HG03039 (cell line): ENCODE measurements at regions not wholly inside any gene's neighbourhood (a gene's known extent, or its start where the extent isn't known, plus 50 kb on each side); places are given as distances from the start of the nearest gene placed in this dataset.

ENCODE experiments used
- ATAC-seq: cut with Tn5 transposase; IDR thresholded peaks from one replicate; pipeline ENCODE4 v1.9.1; 2021; ENCODE audit warnings: mild to moderate bottlenecking, moderate library complexity; ENCODE audit not compliant: unreplicated experiment

DNA sequence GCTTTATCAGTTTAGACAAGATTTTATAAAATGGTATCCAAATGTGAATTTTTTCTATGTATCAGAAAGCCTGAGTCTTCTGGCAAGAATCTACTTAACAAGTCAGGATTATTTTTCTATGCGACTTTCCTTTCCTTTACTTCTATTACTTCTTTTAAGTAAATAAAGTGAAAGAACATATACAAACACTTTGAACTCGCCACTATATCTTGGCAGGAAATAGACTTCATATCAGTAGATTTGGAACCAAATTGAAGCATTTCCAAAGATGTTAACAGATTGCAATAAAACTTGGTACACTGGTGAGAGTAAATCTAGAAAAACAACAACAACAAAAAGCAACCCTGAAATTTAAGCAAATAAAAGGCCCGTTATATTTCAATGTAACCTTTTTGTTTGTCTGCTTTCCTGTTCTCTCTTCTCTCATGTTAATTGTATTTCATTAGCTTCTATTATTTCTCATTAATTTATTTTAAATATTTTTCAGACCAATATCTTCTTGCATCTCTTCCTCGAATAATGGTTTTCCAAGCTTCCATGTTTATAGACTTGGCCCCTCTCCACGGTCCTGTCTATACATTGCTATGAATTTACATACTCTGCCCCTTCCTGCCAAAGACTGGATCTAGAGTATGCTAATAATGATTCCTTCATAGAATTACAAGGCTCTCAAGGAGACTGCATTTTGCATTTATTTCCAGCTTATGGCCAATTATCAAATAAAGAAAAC, 843.6 kb downstream of the ADGRL2 start:
- ATAC-seq = no peak

DNA sequence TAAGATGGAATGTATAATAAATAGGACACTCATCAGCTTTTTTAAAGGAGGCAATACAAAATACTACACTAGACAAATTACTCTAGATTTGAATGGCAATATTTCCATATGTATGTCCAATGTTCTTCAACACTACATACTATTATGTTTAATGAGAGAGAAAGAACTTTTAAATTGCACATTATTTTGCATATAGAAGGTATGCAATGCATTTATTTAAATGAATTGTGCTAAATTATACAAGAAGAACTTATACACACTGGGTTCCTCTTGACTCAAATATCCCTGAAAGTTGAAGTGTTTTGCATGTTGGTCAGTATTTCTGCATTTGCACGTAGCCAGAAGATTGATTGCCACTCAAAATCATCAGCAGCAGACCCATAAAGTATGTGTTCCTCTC, 839.6 kb downstream of the ADGRL2 start:
- ATAC-seq = no peak

GRCh38 chr1:82634266-82634665, 833.5 kb downstream of the ADGRL2 start:
- no peak for ATAC-seq

DNA sequence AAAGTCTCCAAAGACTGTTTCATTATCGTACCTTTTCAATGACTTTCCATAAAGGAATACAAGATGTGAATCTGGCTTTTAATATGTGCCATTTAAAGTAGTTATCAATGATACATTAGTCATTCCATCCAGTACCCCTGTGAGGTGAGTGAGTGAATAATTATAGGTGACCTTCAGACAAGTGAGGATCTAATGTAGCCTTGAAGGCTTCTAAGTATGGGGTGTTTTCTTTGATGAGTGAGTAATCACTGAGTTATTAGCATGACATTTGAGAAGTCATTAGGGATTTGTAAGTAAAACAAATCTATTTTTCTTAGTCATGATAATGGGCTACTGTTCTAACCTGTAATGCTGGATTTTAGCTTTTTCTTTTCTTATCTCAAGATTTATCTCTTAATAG, 831.4 kb downstream of the ADGRL2 start:
- ATAC-seq = no peak

- no peak for ATAC-seq
Observed at GRCh38 chr1:82628887-82629286, 828.2 kb downstream of the ADGRL2 start.

DNA sequence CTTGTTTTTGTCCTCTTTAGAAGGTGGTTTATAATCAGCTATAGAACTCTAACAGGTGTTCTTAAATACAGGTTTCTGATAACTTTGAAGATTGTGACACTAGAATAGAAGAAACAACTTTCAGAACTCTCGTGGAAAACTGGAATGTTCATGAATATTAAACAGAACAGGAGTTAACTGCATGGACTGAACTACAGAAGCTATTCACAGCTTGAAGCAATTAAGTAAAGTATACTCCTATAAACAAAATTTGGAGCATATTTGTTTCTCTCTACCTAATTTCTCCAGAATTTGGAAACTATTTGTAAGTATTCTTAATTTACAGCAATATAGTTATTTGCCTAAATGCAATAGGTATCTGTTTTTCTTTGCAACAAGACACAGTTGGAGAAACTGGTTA, 824.8 kb downstream of the ADGRL2 start:
- no peak for ATAC-seq

GRCh38 chr1:82621076-82621475, 820.3 kb downstream of the ADGRL2 start:
- ATAC-seq = no peak

DNA sequence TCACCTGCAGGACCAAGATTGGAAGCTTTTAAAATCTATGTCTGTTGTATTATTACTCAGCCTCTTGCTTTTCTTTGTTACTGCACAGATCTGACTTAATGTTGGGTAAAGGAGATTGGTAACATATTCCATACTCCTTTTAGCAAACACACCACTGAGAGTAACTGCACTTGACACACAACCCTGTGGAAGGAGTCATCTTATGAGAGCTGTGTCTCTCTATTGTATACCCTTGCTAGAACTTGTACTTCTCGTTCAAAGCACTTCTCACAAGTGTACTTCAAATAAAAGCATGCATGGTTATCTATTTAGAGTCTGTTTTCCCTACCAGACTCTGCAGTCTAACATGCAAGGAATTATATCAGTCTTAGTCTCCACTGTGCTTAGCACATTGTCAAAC, 813.4 kb downstream of the ADGRL2 start:
- no peak for ATAC-seq

- ATAC-seq = no peak
Observed at GRCh38 chr1:82612986-82613385, 812.3 kb downstream of the ADGRL2 start.

DNA sequence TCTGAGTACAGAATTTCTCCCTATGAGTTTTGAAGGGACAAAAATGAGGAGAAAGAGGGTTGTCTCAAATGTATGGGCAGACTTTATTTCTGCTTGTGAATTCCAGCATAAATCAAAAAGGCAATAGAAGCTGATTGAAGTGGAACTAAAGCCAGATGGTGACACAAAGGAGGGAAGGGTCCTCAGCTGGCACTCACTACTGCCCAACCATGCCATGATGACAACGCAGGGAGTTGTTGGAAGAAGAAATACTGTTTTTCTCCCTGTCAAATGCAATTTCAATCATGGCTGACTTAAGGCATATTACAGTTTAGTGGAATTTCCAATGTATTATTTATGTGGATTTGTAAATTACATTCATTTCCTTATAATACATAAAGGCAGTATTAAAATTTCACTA, 805.8 kb downstream of the ADGRL2 start:
- ATAC-seq = no peak

DNA sequence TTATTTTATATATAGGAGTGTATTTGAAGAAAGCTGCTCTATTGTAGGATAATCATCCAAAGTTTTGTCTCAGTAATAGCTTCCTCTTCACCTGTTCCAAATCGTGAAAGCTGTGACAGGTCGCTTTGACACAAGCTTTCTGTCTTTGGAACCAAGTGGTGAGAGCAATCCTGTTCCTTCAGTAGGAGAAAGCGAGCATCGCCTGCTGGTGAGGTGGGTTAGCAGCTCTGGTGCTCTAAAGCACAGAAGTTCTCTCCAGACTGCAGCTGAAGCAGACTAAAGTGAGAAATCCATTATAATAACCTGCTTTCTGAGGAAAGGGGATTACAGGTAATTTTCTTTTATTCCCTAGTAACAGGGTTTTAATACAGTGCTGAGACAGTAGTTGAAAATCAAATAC, 803.8 kb downstream of the ADGRL2 start:
- ATAC-seq = no peak

GRCh38 chr1:82600314-82600713, 799.6 kb downstream of the ADGRL2 start:
- no peak for ATAC-seq

DNA sequence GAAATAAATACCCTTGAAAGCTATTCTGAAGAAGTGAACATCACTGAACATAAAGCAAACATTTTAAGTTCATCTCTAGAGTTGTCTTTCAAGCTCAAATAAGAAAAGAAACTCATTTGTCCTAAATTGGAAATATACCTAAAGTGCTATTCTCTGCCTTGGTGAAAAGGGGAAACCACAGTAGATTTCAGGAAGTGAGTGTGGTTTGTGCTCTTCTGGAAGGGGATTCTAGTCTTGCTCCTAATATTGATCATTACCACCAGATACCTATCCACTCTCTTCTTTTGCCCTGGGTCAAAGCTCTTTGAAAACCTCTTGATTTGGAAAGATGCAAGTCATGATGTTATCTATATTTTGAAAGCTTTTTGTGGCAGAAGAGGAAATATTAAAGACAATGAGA, 798.1 kb downstream of the ADGRL2 start:
- ATAC-seq = no peak

- no peak for ATAC-seq
Observed at GRCh38 chr1:82598337-82598736, 797.6 kb downstream of the ADGRL2 start.

GRCh38 chr1:82597649-82598048, 796.9 kb downstream of the ADGRL2 start:
- ATAC-seq = no peak

DNA sequence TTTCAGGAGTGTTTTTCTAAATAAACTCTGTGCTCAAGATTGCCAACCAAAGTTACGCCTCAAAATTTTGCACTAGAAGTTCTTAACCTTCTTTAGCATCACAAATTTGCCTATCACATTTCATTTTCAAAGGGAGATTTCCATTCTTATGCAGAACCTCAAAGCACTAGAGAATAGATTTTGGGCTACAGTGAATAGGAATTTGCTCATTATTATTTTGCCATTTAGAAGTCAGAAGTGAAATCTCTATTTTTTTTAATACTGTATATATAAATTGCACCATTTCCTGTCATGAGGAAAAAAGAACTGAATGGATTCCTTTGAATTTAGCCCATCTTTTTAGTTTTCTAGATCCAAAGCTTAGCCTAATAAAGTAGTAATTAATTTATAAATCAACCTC, 796.4 kb downstream of the ADGRL2 start:
- no peak for ATAC-seq

- ATAC-seq = no peak
Observed at GRCh38 chr1:82593561-82593960, 792.8 kb downstream of the ADGRL2 start.

DNA sequence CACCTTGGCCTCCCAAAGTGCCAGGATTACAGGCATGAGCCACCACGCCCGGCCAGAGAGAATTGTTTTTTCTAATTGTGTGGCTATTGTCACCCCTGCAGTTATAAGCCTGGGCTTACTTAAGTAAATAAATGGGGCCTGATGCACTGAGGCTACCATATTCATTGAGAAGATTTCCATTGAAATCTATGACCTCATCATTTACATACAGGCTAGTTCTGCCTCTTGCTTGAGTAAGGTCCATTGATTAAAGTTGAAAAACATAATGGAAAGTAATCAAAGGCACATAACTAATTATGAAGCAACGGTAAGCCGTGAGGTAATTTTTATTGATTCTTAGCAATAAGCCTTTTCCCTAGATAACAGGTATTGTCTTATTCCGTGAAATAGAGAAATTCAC, 788.9 kb downstream of the ADGRL2 start:
- ATAC-seq = no peak

DNA sequence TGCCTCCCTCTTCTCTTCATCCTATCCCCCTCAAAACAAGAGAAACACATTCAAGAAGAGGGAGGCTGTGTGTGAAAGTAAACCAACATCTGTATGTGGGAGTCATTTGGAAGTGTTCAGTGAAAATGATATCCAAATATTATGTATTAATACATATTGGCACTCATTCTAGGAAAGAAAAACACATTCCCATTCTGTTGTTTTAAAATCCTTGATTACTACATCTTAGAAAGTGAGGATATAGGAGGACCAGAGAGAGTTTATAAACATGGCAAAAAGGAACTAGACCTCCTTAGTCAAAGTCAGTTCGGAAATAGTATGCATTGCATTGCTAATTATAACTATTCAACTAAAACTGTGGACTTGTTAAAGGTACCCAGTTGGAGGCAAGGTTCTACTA, 786.6 kb downstream of the ADGRL2 start:
- no peak for ATAC-seq

GRCh38 chr1:82586473-82586872, 785.7 kb downstream of the ADGRL2 start:
- no peak for ATAC-seq

DNA sequence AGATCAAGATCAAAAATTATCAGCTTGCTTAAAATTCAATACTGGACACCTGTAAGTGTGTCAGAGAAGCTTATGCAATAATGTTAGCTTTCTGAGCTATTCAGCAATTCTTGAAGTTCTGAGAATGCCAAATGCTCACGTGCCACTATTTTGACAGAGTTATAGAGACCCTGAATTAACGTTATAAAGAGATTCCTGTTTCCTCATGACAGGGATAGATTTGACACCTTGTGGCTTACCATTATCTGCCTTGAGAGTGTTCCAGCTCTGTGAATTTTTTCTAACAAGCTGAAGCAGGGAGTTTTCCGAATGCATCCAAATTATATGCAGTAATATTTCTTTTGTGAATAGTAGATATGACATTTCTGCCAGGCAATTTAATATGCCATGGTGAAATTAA, 781.6 kb downstream of the ADGRL2 start:
- no peak for ATAC-seq

- no peak for ATAC-seq
Observed at GRCh38 chr1:82578086-82578726, 777.5 kb downstream of the ADGRL2 start.

- no peak for ATAC-seq
Observed at GRCh38 chr1:82567348-82567747, 766.6 kb downstream of the ADGRL2 start.
